NCI-H82 treated with DMSO at 0.1 percent for 48 hours (cell line): ENCODE measurements at regions not wholly inside any gene's neighbourhood (a gene's known extent, or its start where the extent isn't known, plus 50 kb on each side); places are given as distances from the start of the nearest gene placed in this dataset.
A peak's percentile ranks its signal among the peaks of the same experiment; 100 is the strongest.

Experiments
- DNase-seq: peaks from one replicate; lab custom pipeline; 2025; ENCODE audit not compliant: unreplicated experiment; lab: John Stamatoyannopoulos, UW

GRCh38 chr10:78263521-78263988, 229.9 kb downstream of the RPS24 start:
- DNase-seq: no peak

DNA sequence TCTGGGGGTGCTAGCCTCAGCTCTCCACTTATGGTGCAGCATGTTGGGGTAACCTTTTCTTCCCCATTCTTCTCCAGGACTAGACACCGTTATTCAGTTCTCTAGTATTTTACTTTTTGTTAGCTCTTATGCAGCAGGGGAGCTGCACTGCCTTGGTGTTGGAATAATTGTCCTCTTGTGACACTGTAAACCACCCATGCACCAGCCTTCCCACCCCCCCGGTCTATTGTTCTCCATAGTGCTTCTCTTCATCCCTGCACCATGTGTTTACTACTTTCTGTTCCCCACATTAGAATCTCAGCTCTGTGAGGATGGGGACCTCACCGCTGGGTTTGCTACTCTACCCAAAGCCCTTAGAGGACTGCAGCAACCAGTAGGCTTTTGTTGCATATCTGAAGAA, 230.7 kb downstream of the RPS24 start:
- no peak for DNase-seq

DNA sequence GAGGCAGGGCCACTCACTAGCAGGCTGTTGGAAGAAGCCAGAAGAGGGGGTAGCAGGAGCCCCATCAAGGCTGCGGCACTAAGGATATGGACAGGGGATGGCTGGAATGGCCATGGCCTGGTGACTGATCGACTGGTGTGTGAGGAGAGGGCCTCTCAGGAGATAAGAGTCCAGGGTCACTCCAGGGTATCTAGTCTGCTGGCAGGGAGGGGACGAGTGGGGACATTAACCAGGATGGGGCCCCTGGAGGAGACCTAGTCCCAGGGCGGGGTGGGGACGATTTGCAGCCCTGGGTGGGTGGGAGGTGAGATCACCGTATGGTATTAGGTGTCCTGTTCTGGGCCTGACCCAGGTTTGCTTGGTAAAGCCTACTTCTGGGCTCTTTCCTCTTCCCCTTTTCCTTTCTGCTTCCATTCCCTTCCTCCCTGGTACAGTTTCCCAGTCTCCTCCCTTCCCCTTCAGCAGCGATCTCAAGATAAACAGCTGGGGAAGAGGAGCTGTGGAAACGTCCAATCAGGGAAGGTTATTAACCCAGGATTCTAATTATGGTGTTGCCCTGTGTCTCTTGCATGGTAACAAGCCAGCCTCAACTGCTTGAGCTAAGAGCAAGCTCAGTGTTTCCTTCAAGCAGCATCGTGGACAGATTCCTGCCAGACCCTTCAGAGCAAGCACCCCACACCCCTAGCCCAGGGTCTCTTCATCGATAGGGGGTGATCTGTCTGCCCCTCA, 233.2 kb downstream of the RPS24 start:
- peak; percentile 68 for DNase-seq

DNA sequence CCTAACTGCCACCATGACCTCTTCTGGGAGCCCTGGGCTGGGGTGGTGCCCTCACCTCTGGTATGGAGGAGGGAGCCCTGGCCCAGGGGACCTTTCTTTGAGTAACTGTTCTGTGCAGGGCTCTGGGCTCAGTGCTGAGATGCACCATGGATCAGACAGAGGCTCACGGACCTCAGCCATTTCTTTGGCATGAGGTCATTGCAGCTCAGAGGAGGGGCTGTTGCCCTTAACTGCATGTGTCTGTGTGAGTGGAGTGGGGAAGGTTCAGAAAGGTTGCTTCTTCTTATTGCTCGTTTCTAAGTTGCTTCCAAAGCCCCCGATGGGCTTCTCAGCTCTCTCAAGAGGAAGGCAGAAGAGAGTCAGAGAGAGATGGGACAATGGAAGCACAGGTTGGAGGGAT, 233.9 kb downstream of the RPS24 start:
- no peak for DNase-seq

GRCh38 chr10:78269060-78269459, 235.4 kb downstream of the RPS24 start:
- no peak for DNase-seq

DNA sequence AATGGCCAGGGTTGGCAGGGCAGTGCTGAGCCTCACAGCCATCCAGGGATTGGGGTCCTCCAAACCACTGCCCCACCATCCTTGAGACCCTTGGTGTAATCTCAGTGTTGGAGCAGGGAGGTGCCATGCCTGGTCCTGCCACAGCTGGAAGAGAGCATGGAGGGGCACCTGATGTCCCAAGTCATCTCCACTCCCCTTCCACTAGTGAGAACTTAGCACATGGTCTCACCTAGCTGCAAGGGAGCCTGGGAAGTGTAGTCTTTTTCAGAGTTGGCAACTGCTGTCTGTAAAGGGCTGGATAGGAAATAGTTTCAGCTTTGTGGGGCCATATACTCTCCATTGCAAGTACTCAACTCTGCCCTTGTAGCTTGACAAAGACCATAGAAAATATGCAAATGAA, 238.7 kb downstream of the RPS24 start:
- no peak for DNase-seq

GRCh38 chr10:78274491-78274890, 240.8 kb downstream of the RPS24 start:
- no peak for DNase-seq

GRCh38 chr10:78276139-78276538, 242.5 kb downstream of the RPS24 start:
- DNase-seq: no peak

GRCh38 chr10:78277314-78278057, 243.8 kb downstream of the RPS24 start:
- no peak for DNase-seq

DNA sequence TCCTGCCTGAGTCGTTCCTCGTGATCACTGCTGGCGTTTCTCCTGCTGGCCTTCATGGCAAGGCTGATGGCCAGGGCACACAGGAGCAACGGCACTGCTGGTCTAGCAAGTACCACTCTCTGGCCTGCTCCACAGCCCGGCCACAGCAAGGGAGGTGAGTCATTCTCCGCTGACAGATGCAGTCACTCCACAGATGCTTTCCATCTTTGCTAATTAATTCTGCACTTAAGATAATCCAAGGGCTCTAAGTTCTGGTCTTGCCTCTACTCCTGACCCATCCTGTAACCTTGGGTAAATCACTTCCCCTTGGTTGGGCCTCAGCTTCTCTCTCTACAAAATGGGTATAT, 244.4 kb downstream of the RPS24 start:
- no peak for DNase-seq

DNA sequence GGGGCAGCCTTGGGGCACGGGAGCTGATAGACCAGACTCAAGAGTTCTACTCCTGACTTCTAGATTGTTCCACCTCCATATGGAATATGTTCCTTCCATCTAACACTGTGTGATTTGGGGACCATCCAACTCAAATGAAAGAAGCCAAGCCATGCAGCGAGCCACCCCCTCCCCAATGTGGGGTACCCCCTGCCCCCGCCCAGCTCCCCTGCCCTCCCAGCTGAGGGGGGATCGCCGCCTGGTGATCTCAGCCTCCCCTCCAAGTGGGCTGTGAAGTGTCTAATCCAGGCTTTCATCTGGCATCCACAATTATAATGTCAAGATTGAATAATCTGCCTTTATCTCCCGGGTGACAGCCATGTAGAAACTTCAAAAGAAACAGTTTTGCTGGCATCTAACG, 246.1 kb downstream of the RPS24 start:
- no peak for DNase-seq

- no peak for DNase-seq
Measured at GRCh38 chr10:78280604-78281003, 246.9 kb downstream of the RPS24 start.

GRCh38 chr10:78281627-78282026, 248.0 kb downstream of the RPS24 start:
- no peak for DNase-seq

- no peak for DNase-seq
Measured at GRCh38 chr10:78283069-78283682, 249.5 kb downstream of the RPS24 start.

- DNase-seq: no peak
Measured at GRCh38 chr10:78284381-78284780, 250.7 kb downstream of the RPS24 start.

DNA sequence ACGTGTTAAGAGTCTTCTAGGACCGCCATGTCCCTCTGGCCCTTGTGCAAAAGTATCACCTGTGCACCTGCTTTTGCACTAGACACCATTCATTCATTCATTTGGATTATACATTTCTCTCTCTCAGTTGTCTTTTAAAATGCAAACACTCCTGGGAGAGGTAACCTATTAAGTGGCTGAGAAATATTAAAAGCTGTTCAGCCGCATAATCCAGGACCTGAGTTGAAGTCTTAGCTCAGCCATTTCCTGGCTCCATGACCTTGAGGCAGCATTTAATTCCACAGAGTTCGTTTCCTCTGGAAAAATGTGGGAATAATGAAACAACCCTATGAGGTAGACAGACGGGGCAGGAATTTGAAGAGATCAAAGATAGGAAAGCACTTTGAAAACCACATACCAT, 251.6 kb downstream of the RPS24 start:
- DNase-seq: no peak

- peak; percentile 84 for DNase-seq
Measured at GRCh38 chr10:78286186-78286585, 252.5 kb downstream of the RPS24 start.

- DNase-seq: no peak
Measured at GRCh38 chr10:78286668-78287067, 253.0 kb downstream of the RPS24 start.

DNA sequence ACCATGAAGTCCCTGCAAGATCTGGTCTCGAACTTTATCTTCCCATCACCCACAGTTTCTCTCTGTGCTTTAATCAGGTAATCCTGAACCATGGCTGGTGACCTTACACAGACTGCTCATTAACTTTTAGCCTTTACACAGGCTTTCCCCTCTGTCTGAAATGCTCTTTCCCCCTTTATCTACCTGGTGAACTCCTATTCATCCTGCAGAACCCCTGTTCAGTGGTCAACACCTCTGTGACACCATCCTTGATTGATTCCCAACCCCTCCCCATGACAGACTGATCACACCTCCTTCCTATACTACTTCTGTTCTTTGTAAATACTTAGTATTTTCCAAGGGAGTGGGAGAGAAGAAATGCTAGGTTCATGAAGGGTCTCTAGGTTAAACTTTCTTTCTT, 254.0 kb downstream of the RPS24 start:
- DNase-seq: no peak

DNA sequence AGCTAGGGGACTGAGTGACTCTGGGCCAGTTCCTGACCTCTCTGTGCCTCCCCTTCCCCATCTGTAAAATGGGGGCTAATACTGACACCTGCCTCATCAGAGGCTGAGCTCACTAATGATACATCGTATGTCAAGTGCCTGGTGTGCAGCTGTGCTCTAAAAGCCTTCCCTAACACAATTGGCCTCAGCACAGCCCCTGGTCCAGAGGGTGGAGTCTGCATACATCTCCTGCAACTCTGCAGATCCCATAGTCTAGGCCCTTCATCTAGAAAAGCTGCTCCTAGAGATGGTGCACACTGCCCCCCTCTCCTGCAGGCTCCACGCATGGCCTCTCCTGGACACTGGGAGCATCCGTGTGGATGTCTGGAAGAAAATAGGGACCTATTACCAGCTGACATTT, 255.0 kb downstream of the RPS24 start:
- DNase-seq: no peak

GRCh38 chr10:78290131-78290750, 256.6 kb downstream of the RPS24 start:
- no peak for DNase-seq

- peak; percentile 16 for DNase-seq
Measured at GRCh38 chr10:78291722-78292121, 258.1 kb downstream of the RPS24 start.
